H9 (cell line): ENCODE measurements at regions not wholly inside any gene's neighbourhood (a gene's known extent, or its start where the extent isn't known, plus 50 kb on each side); places are given as distances from the start of the nearest gene placed in this dataset.

ENCODE experiments used
- DNase-seq: peaks from one replicate; pipeline ENCODE4 v3.0.0-alpha.2; 2017
- H2AFZ ChIP-seq: one replicate; pipeline ENCODE4 v1.6.1; 2013; ENCODE audit warnings: mild to moderate bottlenecking, low read length, control low read depth, moderate library complexity
- H2AK5ac ChIP-seq: 2 replicates; pipeline ENCODE4 v1.6.1; 2013; ENCODE audit warnings: low read length, control low read depth, mixed read lengths; ENCODE audit not compliant: insufficient read length
- H2BK120ac ChIP-seq: one replicate; pipeline ENCODE4 v1.6.1; 2013; ENCODE audit warnings: low read depth, mild to moderate bottlenecking, low read length, control low read depth, inconsistent platforms; ENCODE audit not compliant: poor library complexity, severe bottlenecking
- H2BK12ac ChIP-seq: 2 replicates; pipeline ENCODE4 v1.6.1; 2013; ENCODE audit warnings: low read length, control low read depth, mixed read lengths, low read depth; ENCODE audit not compliant: insufficient read length
- H2BK15ac ChIP-seq: 2 replicates; pipeline ENCODE4 v1.6.1; 2013; ENCODE audit warnings: low read depth, low read length, control low read depth
- H2BK20ac ChIP-seq: one replicate; pipeline ENCODE4 v1.6.1; 2013; ENCODE audit warnings: low read depth, mild to moderate bottlenecking, low read length, control low read depth, inconsistent platforms; ENCODE audit not compliant: poor library complexity, severe bottlenecking
- H2BK5ac ChIP-seq: 2 replicates; pipeline ENCODE4 v1.6.1; 2013; ENCODE audit warnings: low read length, control low read depth, mixed read lengths; ENCODE audit not compliant: insufficient read length
- H3K14ac ChIP-seq: 2 replicates; pipeline ENCODE4 v1.6.1; 2013; ENCODE audit warnings: low read length, control low read depth; ENCODE audit not compliant: insufficient read depth
- H3K18ac ChIP-seq: 2 replicates; pipeline ENCODE4 v1.6.1; 2013; ENCODE audit warnings: low read depth, mild to moderate bottlenecking, mixed read lengths, low read length, control low read depth; ENCODE audit not compliant: insufficient read length
- H3K23ac ChIP-seq: 2 replicates; pipeline ENCODE4 v1.6.1; 2013; ENCODE audit warnings: low read length, control low read depth, mixed read lengths, low read depth; ENCODE audit not compliant: insufficient read length
- H3K23me2 ChIP-seq: 2 replicates; pipeline ENCODE4 v1.6.1; 2013; ENCODE audit warnings: low read depth, mild to moderate bottlenecking, mixed read lengths, low read length, control low read depth; ENCODE audit not compliant: insufficient read length, poor library complexity, severe bottlenecking
- H3K27ac ChIP-seq: 2 replicates; pipeline ENCODE4 v1.5.1; 2013; ENCODE audit warnings: low read length, control low read depth, mixed read lengths, low read depth; ENCODE audit not compliant: insufficient read length
- H3K27me3 ChIP-seq: 2 replicates; pipeline ENCODE4 v1.6.1; 2013; ENCODE audit warnings: low read length, control low read depth, inconsistent platforms; ENCODE audit not compliant: insufficient read depth
- H3K4ac ChIP-seq: 2 replicates; pipeline ENCODE4 v1.6.1; 2013; ENCODE audit warnings: low read depth, mild to moderate bottlenecking, control low read depth, inconsistent platforms, low read length, moderate library complexity
- H3K4me1 ChIP-seq: 2 replicates; pipeline ENCODE4 v1.6.1; 2013; ENCODE audit warnings: low read length, control low read depth, inconsistent platforms; ENCODE audit not compliant: insufficient read depth
- H3K4me2 ChIP-seq: 2 replicates; pipeline ENCODE4 v1.6.1; 2013; ENCODE audit warnings: low read length, control low read depth, mixed read lengths; ENCODE audit not compliant: insufficient read length, insufficient read depth
- H3K56ac ChIP-seq: 2 replicates; pipeline ENCODE4 v1.6.1; 2013; ENCODE audit warnings: low read depth, mild to moderate bottlenecking, mixed read lengths, low read length, control low read depth; ENCODE audit not compliant: insufficient read length
- H3K79me1 ChIP-seq: 2 replicates; pipeline ENCODE4 v1.6.1; 2013; ENCODE audit warnings: low read depth, mild to moderate bottlenecking, moderate library complexity, low read length, control low read depth, inconsistent platforms; ENCODE audit not compliant: insufficient read depth, poor library complexity, severe bottlenecking
- H3K79me2 ChIP-seq: 2 replicates; pipeline ENCODE4 v1.6.1; 2013; ENCODE audit warnings: low read length, control low read depth, inconsistent platforms; ENCODE audit not compliant: insufficient read depth
- H3K9ac ChIP-seq: 2 replicates; pipeline ENCODE4 v1.6.1; 2013; ENCODE audit warnings: low read length, control low read depth, mixed read lengths; ENCODE audit not compliant: insufficient read length; ENCODE audit errors: extremely low read depth
- H3K9me3 ChIP-seq: one replicate; pipeline ENCODE4 v1.6.1; 2013; ENCODE audit warnings: low read depth, low read length, inconsistent platforms; ENCODE audit not compliant: control insufficient read depth
- H3T11ph ChIP-seq: one replicate; pipeline ENCODE4 v1.6.1; 2013; ENCODE audit warnings: mild to moderate bottlenecking, low read length, control low read depth, inconsistent platforms
- H4K20me1 ChIP-seq: one replicate; pipeline ENCODE4 v1.6.1; 2013; ENCODE audit not compliant: control insufficient read depth, insufficient read length, insufficient read depth
- H4K5ac ChIP-seq: 2 replicates; pipeline ENCODE4 v1.6.1; 2013; ENCODE audit warnings: low read depth, mild to moderate bottlenecking, mixed read lengths, low read length, control low read depth; ENCODE audit not compliant: insufficient read length
- H4K8ac ChIP-seq: replicated peaks from 2 replicates; pipeline ENCODE4 v1.6.1; 2013; ENCODE audit warnings: low read length, control low read depth, mixed read lengths, low read depth; ENCODE audit not compliant: insufficient read length
- H4K91ac ChIP-seq: 2 replicates; pipeline ENCODE4 v1.6.1; 2013; ENCODE audit warnings: low read depth, mild to moderate bottlenecking, moderate library complexity, mixed read lengths, low read length, control low read depth; ENCODE audit not compliant: insufficient read length
- H3K27ac Mint-ChIP-seq, 3 experiments: 2 replicates in 2 of 3; 3 replicates in 1 of 3; pipeline ENCODE4 v1.8.0; 2020 to 2021; ENCODE audit warnings: mixed read lengths in 3 of 3, mild to moderate bottlenecking in 1 of 3, moderate library complexity in 1 of 3
- H3K27me3 Mint-ChIP-seq: 2 replicates; pipeline ENCODE4 v1.8.0; 2021; ENCODE audit warnings: low read depth, mild to moderate bottlenecking, moderate library complexity, mixed read lengths
- H3K36me3 Mint-ChIP-seq, 3 experiments: 2 replicates in 2 of 3; 3 replicates in 1 of 3; pipeline ENCODE4 v1.8.0; 2020 to 2021; ENCODE audit warnings: low read depth in 3 of 3, mixed read lengths in 3 of 3; ENCODE audit not compliant: insufficient read depth in 1 of 3
- H3K4me1 Mint-ChIP-seq, 2 experiments: 2 replicates each; pipeline ENCODE4 v1.8.0; 2020; ENCODE audit warnings: mixed read lengths in 2 of 2
- H3K4me3 Mint-ChIP-seq, 2 experiments: 2 replicates in 1 of 2; 3 replicates in 1 of 2; pipeline ENCODE4 v1.8.0; 2020 to 2021; ENCODE audit warnings: mild to moderate bottlenecking in 2 of 2, mixed read lengths in 2 of 2, moderate library complexity in 1 of 2
- H3K9me3 Mint-ChIP-seq, 2 experiments: 2 replicates in 1 of 2; 3 replicates in 1 of 2; pipeline ENCODE4 v1.8.0; 2020; ENCODE audit warnings: mild to moderate bottlenecking in 2 of 2, mixed read lengths in 2 of 2, moderate library complexity in 1 of 2
- CTCF ChIP-seq: fragments of 200-600 bp; sonication (generic); conservative IDR thresholded peaks from 3 replicates; pipeline ENCODE4 v1.8.0; 2021; ENCODE audit warnings: antibody characterized with exemption, mild to moderate bottlenecking
- WGBS: extraction: QIAGEN DNeasy Blood & Tissue Kit; methylation state at CpG from one replicate; pipeline ENCODE4 v1.1.7; 2013; ENCODE audit warnings: missing lambda C conversion rate, low lambda C conversion rate, mixed read lengths; ENCODE audit not compliant: insufficient read length; ENCODE audit errors: extremely low coverage; 5-methylcytosine and 5-hydroxymethylcytosine counted together

- no peak overlapping the region for H2AK5ac ChIP-seq
- no peak overlapping the region for H3K27ac ChIP-seq
- H3T11ph ChIP-seq: no peak overlapping the region
- H4K8ac ChIP-seq: no peak overlapping the region
- H3K9ac ChIP-seq: no peak overlapping the region
- H4K5ac ChIP-seq: peak overlapping the region; percentile 14
- H3K4ac ChIP-seq: no peak overlapping the region
- no CpG with 5 or more reads among the region's 19 CpGs for WGBS
- peaks cover 6% of the 10 kb centered on the region for H3K9me3 ChIP-seq
- H3K4me2 ChIP-seq: no peak overlapping the region
- Mint-ChIP-seq H3K27ac (no peak overlapping the region), H3K4me1 (peaks cover 5% of the 10 kb centered on the region in 2 experiments), H3K4me3 (no peak overlapping the region), H3K9me3 (peaks cover 16 to 28% of the 10 kb centered on the region in 2 experiments), H3K27me3 (peaks cover 5% of the 10 kb centered on the region), H3K36me3 (peaks cover 5 to 17% (median 11%) of the 10 kb centered on the region in 3 experiments)
- H3K23me2 ChIP-seq: no peaks in the 10 kb centered on the region
- no peaks in the 10 kb centered on the region for H4K20me1 ChIP-seq
- no peak overlapping the region for H2BK120ac ChIP-seq
- H4K91ac ChIP-seq: no peak overlapping the region
- H2AFZ ChIP-seq: no peak overlapping the region
- no peak overlapping the region for H3K14ac ChIP-seq
- H2BK15ac ChIP-seq: no peak overlapping the region
- H3K79me1 ChIP-seq: no peaks in the 10 kb centered on the region
- no peaks in the 10 kb centered on the region; the same call in 1 of the 2 replicates for H3K4me1 ChIP-seq
- TF ChIP-seq CTCF: no peak
- no peak overlapping the region for H3K56ac ChIP-seq
- no peak overlapping the region for H2BK12ac ChIP-seq
- DNase-seq: no peak
- no peaks in the 10 kb centered on the region for H3K27me3 ChIP-seq
- H3K79me2 ChIP-seq: no peaks in the 10 kb centered on the region
- H3K23ac ChIP-seq: no peak overlapping the region
- no peak overlapping the region for H2BK20ac ChIP-seq
- no peak overlapping the region for H3K18ac ChIP-seq
- no peak overlapping the region for H2BK5ac ChIP-seq
Measured at GRCh38 chr1:5758859-5759578, 233.2 kb downstream of the NPHP4 start.
